ENCODE measurements at regions not wholly inside any gene's neighbourhood (a gene's known extent, or its start where the extent isn't known, plus 50 kb on each side); places are given as distances from the start of the nearest gene placed in this dataset.

DNA sequence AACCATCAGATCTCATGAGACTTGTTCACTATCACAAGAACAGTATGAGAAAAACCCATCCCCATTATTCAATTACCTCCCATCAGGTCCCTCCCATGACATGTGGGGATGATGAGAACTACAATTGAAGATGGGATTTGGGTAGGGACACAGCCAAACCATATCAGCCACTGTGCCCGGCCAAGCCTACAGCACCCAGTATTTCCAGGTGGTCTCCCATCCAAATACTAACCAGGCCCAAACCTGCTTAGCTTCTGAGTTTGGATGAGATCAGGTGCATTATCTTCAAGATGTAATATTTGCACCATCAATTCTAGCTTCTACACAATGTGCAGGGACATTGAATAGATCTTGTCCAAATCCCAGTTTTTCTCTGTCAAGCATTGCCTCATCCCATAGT is 196.9 kb downstream of the BAMBI start:
- TF ChIP-seq, protein P1, sequence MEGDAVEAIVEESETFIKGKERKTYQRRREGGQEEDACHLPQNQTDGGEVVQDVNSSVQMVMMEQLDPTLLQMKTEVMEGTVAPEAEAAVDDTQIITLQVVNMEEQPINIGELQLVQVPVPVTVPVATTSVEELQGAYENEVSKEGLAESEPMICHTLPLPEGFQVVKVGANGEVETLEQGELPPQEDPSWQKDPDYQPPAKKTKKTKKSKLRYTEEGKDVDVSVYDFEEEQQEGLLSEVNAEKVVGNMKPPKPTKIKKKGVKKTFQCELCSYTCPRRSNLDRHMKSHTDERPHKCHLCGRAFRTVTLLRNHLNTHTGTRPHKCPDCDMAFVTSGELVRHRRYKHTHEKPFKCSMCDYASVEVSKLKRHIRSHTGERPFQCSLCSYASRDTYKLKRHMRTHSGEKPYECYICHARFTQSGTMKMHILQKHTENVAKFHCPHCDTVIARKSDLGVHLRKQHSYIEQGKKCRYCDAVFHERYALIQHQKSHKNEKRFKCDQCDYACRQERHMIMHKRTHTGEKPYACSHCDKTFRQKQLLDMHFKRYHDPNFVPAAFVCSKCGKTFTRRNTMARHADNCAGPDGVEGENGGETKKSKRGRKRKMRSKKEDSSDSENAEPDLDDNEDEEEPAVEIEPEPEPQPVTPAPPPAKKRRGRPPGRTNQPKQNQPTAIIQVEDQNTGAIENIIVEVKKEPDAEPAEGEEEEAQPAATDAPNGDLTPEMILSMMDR (IDR thresholded peaks at IDR 0.05), result no peak
- no peak for TF ChIP-seq POLR2AphosphoS5 (IDR thresholded peaks at IDR 0.05)
- no peak for TF ChIP-seq EP300 (IDR thresholded peaks at IDR 0.05)
- TF ChIP-seq POLR2A (IDR thresholded peaks at IDR 0.05), result no peak
